Karpas-422 (cell line): ENCODE measurements at regions not wholly inside any gene's neighbourhood (a gene's known extent, or its start where the extent isn't known, plus 50 kb on each side); places are given as distances from the start of the nearest gene placed in this dataset.
"Not testable (repeated sequence)": the region's sequence is repeated elsewhere in the genome, so short reads cannot be mapped to it uniquely, and the experiment has no call there.

Experiments used
- DNase-seq: peaks from one replicate; pipeline ENCODE4 v3.0.0-alpha.2; 2015
- H2AFZ ChIP-seq: fragments of 200-600 bp; sonication (generic); 2 replicates; pipeline ENCODE4 v1.6.1; 2014; ENCODE audit warnings: antibody characterized with exemption, low read length, mixed read lengths
- H3K27ac ChIP-seq: fragments of 200-600 bp; sonication (generic); 2 replicates; pipeline ENCODE4 v1.5.1; 2014; ENCODE audit warnings: mild to moderate bottlenecking, low read length, moderate library complexity
- H3K27me3 ChIP-seq: fragments of 200-600 bp; sonication (generic); 2 replicates; pipeline ENCODE4 v1.6.1; 2014; ENCODE audit warnings: low read length, mixed read lengths
- H3K36me3 ChIP-seq: fragments of 200-600 bp; sonication (generic); 2 replicates; pipeline ENCODE4 v1.6.1; 2014; ENCODE audit warnings: low read length, mixed read lengths; ENCODE audit not compliant: insufficient read depth
- H3K4me1 ChIP-seq: fragments of 200-600 bp; sonication (generic); 2 replicates; pipeline ENCODE4 v1.6.1; 2014; ENCODE audit warnings: mild to moderate bottlenecking, low read length, mixed read lengths
- H3K4me2 ChIP-seq: fragments of 200-600 bp; sonication (generic); 2 replicates; pipeline ENCODE4 v1.6.1; 2014; ENCODE audit warnings: low read length, low read depth, mild to moderate bottlenecking; ENCODE audit not compliant: poor library complexity, severe bottlenecking
- H3K4me3 ChIP-seq: fragments of 200-600 bp; sonication (generic); 2 replicates; pipeline ENCODE4 v1.5.1; 2014; ENCODE audit warnings: mild to moderate bottlenecking, antibody characterized with exemption, low read length, mixed read lengths
- H3K79me2 ChIP-seq: fragments of 200-600 bp; sonication (generic); 2 replicates; pipeline ENCODE4 v1.6.1; 2014; ENCODE audit warnings: mild to moderate bottlenecking, low read length, mixed read lengths
- H3K9ac ChIP-seq: fragments of 200-600 bp; sonication (generic); 2 replicates; pipeline ENCODE4 v1.6.0; 2014; ENCODE audit warnings: low read length
- H3K9me2 ChIP-seq: fragments of 200-600 bp; sonication (generic), shearing (Covaris generic); replicated peaks from 2 replicates; pipeline ENCODE4 v1.6.0; 2014; ENCODE audit warnings: mild to moderate bottlenecking, low read length, moderate library complexity; ENCODE audit not compliant: insufficient read depth
- H3K9me3 ChIP-seq: fragments of 300-700, 200-600 bp; sonication (generic); 2 replicates; pipeline ENCODE4 v1.6.1; 2014; ENCODE audit warnings: low read length, mixed read lengths
- H4K20me1 ChIP-seq: fragments of 200-600 bp; sonication (generic); 2 replicates; pipeline ENCODE4 v1.6.1; 2014; ENCODE audit warnings: mild to moderate bottlenecking, antibody characterized with exemption, low read length, low read depth; ENCODE audit not compliant: insufficient read depth

- not testable (repeated sequence) for H3K4me2 ChIP-seq, H3K79me2 ChIP-seq, H3K27me3 ChIP-seq, H3K4me3 ChIP-seq, DNase-seq, H3K9me3 ChIP-seq, H4K20me1 ChIP-seq, H3K36me3 ChIP-seq, H3K9ac ChIP-seq, H3K27ac ChIP-seq, H3K4me1 ChIP-seq, H3K9me2 ChIP-seq, H2AFZ ChIP-seq
These were observed 224.4 kb upstream of the TRIB2 start for GRCh38 chr2:12492360-12492759.

DNA sequence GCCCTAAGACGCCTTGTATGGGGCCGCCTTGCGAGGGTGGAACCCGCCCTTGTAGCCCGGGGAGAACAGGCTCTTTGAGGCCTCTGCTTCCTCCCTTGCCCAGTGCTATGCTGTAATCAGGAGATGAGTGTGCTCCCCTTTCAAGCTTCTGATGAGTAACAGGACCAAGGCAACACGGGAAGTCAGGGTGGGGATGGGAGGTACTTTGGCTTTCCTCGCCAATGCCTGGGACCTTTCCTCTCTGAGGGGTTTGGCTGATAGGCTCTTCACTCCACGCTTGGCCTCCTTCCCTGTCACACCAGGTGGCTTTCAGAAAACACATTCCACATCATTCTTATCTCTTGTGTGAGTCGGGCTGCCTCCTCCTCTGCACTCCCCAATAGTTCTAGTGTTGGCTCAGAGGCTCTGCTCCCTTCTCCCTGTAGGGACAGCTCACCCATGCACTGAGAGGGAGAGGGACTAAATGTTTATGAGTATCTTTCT, 223.7 kb upstream of the TRIB2 start:
- Histone ChIP-seq H3K36me3 (no peaks in the 10 kb centered on the region), H3K27ac (no peak overlapping the region), H3K79me2 (no peaks in the 10 kb centered on the region), H3K4me2 (no peak overlapping the region), H4K20me1 (no peaks in the 10 kb centered on the region), H3K4me3 (no peak overlapping the region), H3K9me2 (no peaks in the 10 kb centered on the region), H3K4me1 (peaks cover 4% of the 10 kb centered on the region; the same call in 1 of the 2 replicates), H2AFZ (no peak overlapping the region), H3K9ac (no peak overlapping the region), H3K27me3 (no peaks in the 10 kb centered on the region), H3K9me3 (no peaks in the 10 kb centered on the region)
- no peak for DNase-seq

DNA sequence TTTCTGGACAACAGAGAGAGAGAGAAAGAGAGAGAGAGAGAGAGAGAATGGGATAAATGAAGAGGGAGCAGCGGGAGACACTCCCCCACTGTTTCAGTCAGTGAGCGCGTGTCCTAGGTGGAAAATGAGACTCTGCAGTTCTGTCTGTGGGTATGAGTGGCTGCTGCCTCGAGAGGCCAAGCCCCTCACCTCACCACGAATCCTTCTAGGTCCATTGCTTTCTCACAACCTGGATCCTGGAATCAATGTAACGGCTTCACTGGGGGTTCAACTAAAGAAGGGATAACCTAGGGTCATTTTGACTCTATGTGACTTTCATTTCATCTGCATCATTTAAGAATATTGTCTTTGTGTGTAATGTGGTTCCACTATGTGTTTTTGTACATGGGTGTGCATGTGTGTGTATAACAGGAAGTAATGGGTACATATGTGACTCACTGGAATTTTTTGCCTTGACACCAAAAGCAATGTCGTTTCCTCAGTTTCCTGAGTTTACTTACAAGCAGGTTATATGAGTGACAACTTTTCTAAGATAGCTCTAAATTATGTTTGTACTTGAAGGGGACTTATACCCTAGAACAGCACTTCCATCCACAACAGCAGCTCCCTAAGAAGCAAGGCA, 221.4 kb upstream of the TRIB2 start:
- Histone ChIP-seq H3K9me3 (no peaks in the 10 kb centered on the region), H3K9me2 (no peaks in the 10 kb centered on the region), H3K9ac (no peak overlapping the region), H3K36me3 (no peaks in the 10 kb centered on the region), H2AFZ (no peak overlapping the region), H3K4me2 (no peak overlapping the region), H3K4me1 (no peaks in the 10 kb centered on the region), H3K4me3 (no peak overlapping the region), H3K27ac (no peak overlapping the region), H3K79me2 (no peaks in the 10 kb centered on the region), H3K27me3 (no peaks in the 10 kb centered on the region), H4K20me1 (no peaks in the 10 kb centered on the region)
- no peak for DNase-seq

DNA sequence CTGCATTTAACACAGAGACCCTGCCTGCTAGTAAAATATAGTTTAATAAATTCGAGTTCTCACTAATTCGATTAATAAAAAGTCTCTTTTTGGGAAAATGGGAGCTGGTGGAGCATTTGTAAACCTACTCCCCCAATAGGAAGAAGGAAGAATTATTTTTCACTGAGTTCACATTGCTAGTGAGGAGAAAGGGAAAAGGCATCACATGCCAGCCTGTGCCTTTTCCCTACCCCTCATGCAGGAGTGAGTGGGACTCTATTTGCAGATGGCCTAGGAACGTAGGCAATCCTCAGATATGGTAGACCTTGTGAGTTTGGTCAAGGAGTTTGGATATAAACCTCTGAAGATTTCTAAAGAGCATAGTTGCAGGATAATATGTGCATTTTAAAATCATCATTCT, 218.4 kb upstream of the TRIB2 start:
- Histone ChIP-seq H3K27ac (no peak overlapping the region), H3K9me2 (no peaks in the 10 kb centered on the region), H3K27me3 (no peaks in the 10 kb centered on the region), H3K79me2 (no peaks in the 10 kb centered on the region), H2AFZ (no peak overlapping the region), H4K20me1 (no peaks in the 10 kb centered on the region), H3K36me3 (no peaks in the 10 kb centered on the region), H3K4me1 (no peaks in the 10 kb centered on the region), H3K4me3 (no peak overlapping the region), H3K9ac (no peak overlapping the region), H3K9me3 (no peaks in the 10 kb centered on the region), H3K4me2 (no peak overlapping the region)
- DNase-seq, result no peak

DNA sequence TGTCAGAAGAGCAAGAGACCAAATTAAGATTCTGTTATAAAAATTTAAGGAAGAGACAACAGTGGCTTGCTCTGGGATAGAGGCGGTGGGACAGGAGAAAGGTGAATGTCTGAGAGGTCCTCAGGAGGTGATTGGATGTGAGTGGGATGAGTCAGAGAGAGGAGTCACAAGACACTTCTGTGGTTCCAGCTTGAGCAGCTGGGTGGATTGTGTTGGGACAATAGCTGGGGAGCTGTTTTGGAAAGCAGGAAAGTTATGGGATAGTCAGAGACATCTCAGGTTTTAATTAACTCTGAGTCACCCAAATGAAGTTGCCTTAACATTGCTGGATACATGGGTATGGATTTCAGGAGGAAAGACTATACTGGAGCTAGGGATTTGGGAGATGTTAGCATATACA, 218.0 kb upstream of the TRIB2 start:
- no peak overlapping the region for H3K4me2 ChIP-seq
- no peaks in the 10 kb centered on the region for H4K20me1 ChIP-seq
- H3K27ac ChIP-seq, result no peak overlapping the region
- no peaks in the 10 kb centered on the region for H3K9me2 ChIP-seq
- H3K4me1 ChIP-seq, result no peaks in the 10 kb centered on the region
- no peaks in the 10 kb centered on the region for H3K27me3 ChIP-seq
- H3K9ac ChIP-seq, result no peak overlapping the region
- H3K4me3 ChIP-seq, result no peak overlapping the region
- DNase-seq, result no peak
- no peaks in the 10 kb centered on the region for H3K79me2 ChIP-seq
- no peak overlapping the region for H2AFZ ChIP-seq
- H3K9me3 ChIP-seq, result no peaks in the 10 kb centered on the region
- H3K36me3 ChIP-seq, result no peaks in the 10 kb centered on the region

DNA sequence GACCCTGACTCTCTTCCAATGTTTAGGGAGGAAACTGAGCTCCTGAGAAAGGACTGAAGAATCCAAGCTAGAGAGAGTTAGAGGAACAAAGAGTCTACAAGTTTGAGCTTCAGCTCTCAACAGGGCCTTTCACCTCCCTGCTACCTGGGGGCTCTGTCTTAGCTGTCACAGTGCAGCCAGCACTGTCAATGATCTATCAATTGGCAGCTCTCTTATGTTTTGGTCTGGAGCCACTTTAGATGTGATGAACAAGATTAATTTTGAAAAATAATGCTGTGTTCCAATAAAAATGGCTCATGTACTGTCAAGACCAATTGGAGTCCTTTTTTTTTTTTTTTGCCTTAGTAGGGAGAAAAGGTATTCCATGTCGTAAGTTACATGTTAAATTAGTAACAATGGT, 215.8 kb upstream of the TRIB2 start:
- Histone ChIP-seq H3K27me3 (0 out of 2 replicates have a peak, but pooled peaks cover 3% of the 10 kb centered on the region), H3K4me3 (no peak overlapping the region), H3K9me3 (no peaks in the 10 kb centered on the region), H4K20me1 (no peaks in the 10 kb centered on the region), H3K79me2 (no peaks in the 10 kb centered on the region), H3K36me3 (no peaks in the 10 kb centered on the region), H3K9ac (no peak overlapping the region), H2AFZ (no peak overlapping the region), H3K4me2 (no peak overlapping the region), H3K27ac (no peak overlapping the region), H3K4me1 (no peaks in the 10 kb centered on the region), H3K9me2 (no peaks in the 10 kb centered on the region)
- DNase-seq, result no peak

- H3K4me1 ChIP-seq, result no peaks in the 10 kb centered on the region
- no peak overlapping the region for H3K4me2 ChIP-seq
- H3K4me3 ChIP-seq, result no peak overlapping the region
- DNase-seq, result no peak
- 0 out of 2 replicates have a peak, but pooled peaks cover 3% of the 10 kb centered on the region for H3K27me3 ChIP-seq
- H3K9me2 ChIP-seq, result no peaks in the 10 kb centered on the region
- no peaks in the 10 kb centered on the region for H3K79me2 ChIP-seq
- H3K9ac ChIP-seq, result no peak overlapping the region
- no peaks in the 10 kb centered on the region for H3K9me3 ChIP-seq
- no peaks in the 10 kb centered on the region for H3K36me3 ChIP-seq
- H4K20me1 ChIP-seq, result no peaks in the 10 kb centered on the region
- no peak overlapping the region for H3K27ac ChIP-seq
- H2AFZ ChIP-seq, result no peak overlapping the region
These were observed 215.1 kb upstream of the TRIB2 start for GRCh38 chr2:12501469-12502158.

- H3K79me2 ChIP-seq, result no peaks in the 10 kb centered on the region
- H3K9me2 ChIP-seq, result no peaks in the 10 kb centered on the region
- H3K9ac ChIP-seq, result no peak overlapping the region
- DNase-seq, result no peak
- no peak overlapping the region for H3K4me3 ChIP-seq
- no peaks in the 10 kb centered on the region for H3K36me3 ChIP-seq
- no peaks in the 10 kb centered on the region for H3K9me3 ChIP-seq
- no peak overlapping the region for H2AFZ ChIP-seq
- no peaks in the 10 kb centered on the region for H4K20me1 ChIP-seq
- 0 out of 2 replicates have a peak, but pooled peaks cover 3% of the 10 kb centered on the region for H3K27me3 ChIP-seq
- no peak overlapping the region for H3K27ac ChIP-seq
- no peak overlapping the region for H3K4me2 ChIP-seq
- H3K4me1 ChIP-seq, result no peaks in the 10 kb centered on the region
These were observed 214.0 kb upstream of the TRIB2 start for GRCh38 chr2:12502759-12503158.
